SU-DHL-6 (cell line): ENCODE measurements at regions not wholly inside any gene's neighbourhood (a gene's known extent, or its start where the extent isn't known, plus 50 kb on each side); places are given as distances from the start of the nearest gene placed in this dataset.

ENCODE experiments used
- EZH2phosphoT487 ChIP-seq: fragments of 200-600 bp; sonication (generic), shearing (Covaris generic); conservative IDR thresholded peaks from 2 replicates; pipeline ENCODE4 v1.6.1; 2018; ENCODE audit warnings: mild to moderate bottlenecking, antibody characterized with exemption, low read length, moderate library complexity, mixed read lengths
- TF ChIP-seq, protein P1 (sequence below): fragments of 200-600 bp; sonication (generic); IDR thresholded peaks from one replicate; pipeline ENCODE4 v1.5.1; 2017; ENCODE audit warnings: antibody characterized with exemption, mild to moderate bottlenecking, low read length, moderate library complexity; ENCODE audit not compliant: insufficient read depth, poor library complexity, severe bottlenecking

DNA sequence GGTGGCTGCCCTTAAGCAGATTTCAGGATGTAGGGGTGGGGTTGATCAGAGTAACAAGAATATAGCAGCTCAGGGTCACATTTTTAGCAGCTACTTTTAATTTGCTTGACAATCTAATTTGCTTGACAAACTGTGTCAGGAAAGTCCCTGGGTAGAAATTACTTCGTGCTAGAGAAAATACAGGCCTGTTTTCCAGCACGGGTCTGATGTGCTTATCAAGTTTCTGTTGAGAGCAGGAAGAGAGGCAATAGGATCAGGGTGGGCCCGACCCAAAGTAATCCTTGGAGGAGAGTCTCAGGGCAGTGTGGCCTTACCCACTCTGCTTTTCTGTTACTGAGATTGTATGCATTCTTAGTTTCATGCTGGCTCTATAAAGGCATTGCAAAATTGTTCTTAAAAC lies 221.5 kb downstream of the TSN start:
- TF ChIP-seq, protein P1, sequence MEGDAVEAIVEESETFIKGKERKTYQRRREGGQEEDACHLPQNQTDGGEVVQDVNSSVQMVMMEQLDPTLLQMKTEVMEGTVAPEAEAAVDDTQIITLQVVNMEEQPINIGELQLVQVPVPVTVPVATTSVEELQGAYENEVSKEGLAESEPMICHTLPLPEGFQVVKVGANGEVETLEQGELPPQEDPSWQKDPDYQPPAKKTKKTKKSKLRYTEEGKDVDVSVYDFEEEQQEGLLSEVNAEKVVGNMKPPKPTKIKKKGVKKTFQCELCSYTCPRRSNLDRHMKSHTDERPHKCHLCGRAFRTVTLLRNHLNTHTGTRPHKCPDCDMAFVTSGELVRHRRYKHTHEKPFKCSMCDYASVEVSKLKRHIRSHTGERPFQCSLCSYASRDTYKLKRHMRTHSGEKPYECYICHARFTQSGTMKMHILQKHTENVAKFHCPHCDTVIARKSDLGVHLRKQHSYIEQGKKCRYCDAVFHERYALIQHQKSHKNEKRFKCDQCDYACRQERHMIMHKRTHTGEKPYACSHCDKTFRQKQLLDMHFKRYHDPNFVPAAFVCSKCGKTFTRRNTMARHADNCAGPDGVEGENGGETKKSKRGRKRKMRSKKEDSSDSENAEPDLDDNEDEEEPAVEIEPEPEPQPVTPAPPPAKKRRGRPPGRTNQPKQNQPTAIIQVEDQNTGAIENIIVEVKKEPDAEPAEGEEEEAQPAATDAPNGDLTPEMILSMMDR = no peak
- TF ChIP-seq EZH2phosphoT487 = no peak
